ENCODE measurements at regions not wholly inside any gene's neighbourhood (a gene's known extent, or its start where the extent isn't known, plus 50 kb on each side); places are given as distances from the start of the nearest gene placed in this dataset.
"Not testable (repeated sequence)": the region's sequence is repeated elsewhere in the genome, so short reads cannot be mapped to it uniquely, and the experiment has no call there.

DNA sequence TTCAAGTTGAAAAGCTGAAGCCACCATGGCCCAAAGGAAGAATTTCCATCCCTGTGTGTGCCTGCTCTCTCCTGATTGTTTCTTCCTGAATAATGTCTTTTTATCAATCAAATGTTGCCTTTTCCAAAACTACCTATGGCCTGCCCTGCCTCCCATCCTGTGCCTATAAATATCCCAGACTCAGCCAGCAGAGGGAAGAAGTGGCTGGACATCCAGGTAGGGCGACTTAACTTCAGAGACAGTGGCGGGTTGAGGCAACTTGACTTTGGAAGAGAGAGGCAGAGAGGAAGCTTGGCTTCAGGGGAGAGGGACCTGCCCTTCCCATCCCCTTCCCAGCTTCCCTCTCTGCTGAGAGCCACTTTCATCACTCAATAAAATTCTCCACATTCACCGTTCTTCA is 133.0 kb downstream of the LCA5 start:
- intact Hi-C loops (cut with DNase I; ENCODE audit: low total_unique reads) = no loop called here
- Histone ChIP-seq H3K4me3 (no peak overlapping the region), H3K27me3 (no peaks in the 10 kb centered on the region), H3K27ac (no peak overlapping the region), H3K4me1 (no peaks in the 10 kb centered on the region), H3K9me3 (peaks cover 0 to 5% of the 10 kb centered on the region in 2 donors), H3K36me3 (no peaks in the 10 kb centered on the region)
- DNase-seq (ENCODE audit: low spot score in 2 of 2) = no peak
- TF ChIP-seq, protein P1, sequence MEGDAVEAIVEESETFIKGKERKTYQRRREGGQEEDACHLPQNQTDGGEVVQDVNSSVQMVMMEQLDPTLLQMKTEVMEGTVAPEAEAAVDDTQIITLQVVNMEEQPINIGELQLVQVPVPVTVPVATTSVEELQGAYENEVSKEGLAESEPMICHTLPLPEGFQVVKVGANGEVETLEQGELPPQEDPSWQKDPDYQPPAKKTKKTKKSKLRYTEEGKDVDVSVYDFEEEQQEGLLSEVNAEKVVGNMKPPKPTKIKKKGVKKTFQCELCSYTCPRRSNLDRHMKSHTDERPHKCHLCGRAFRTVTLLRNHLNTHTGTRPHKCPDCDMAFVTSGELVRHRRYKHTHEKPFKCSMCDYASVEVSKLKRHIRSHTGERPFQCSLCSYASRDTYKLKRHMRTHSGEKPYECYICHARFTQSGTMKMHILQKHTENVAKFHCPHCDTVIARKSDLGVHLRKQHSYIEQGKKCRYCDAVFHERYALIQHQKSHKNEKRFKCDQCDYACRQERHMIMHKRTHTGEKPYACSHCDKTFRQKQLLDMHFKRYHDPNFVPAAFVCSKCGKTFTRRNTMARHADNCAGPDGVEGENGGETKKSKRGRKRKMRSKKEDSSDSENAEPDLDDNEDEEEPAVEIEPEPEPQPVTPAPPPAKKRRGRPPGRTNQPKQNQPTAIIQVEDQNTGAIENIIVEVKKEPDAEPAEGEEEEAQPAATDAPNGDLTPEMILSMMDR (IDR thresholded peaks at IDR 0.05) = no peak
- no peak for TF ChIP-seq POLR2AphosphoS5 (IDR thresholded peaks at IDR 0.05)
- no peak for TF ChIP-seq POLR2A (IDR thresholded peaks at IDR 0.05)

- intact Hi-C loops (cut with DNase I; ENCODE audit: low total_unique reads) = no loop called here
- Histone ChIP-seq H3K4me3 (no peak overlapping the region), H3K27me3 (no peaks in the 10 kb centered on the region), H3K27ac (no peak overlapping the region), H3K9me3 (peaks cover 0 to 5% of the 10 kb centered on the region in 2 donors), H3K4me1 (no peaks in the 10 kb centered on the region), H3K36me3 (no peaks in the 10 kb centered on the region)
- no peak for DNase-seq (ENCODE audit: low spot score in 2 of 2)
- TF ChIP-seq POLR2A (IDR thresholded peaks at IDR 0.05) (no peak), POLR2AphosphoS5 (IDR thresholded peaks at IDR 0.05) (no peak)
- TF ChIP-seq, protein P1 (IDR thresholded peaks at IDR 0.05) = no peak
Observed at GRCh38 chr6:79403563-79403962, 133.7 kb downstream of the LCA5 start.

- H3K9me3 ChIP-seq = peaks cover 0 to 5% of the 10 kb centered on the region in 2 donors
- no peaks in the 10 kb centered on the region for H3K36me3 ChIP-seq
- TF ChIP-seq, protein P1 (IDR thresholded peaks at IDR 0.05) = no peak
- no peak for TF ChIP-seq POLR2AphosphoS5 (IDR thresholded peaks at IDR 0.05)
- TF ChIP-seq POLR2A (IDR thresholded peaks at IDR 0.05) = no peak
- H3K27me3 ChIP-seq = no peaks in the 10 kb centered on the region
- no peak for DNase-seq (ENCODE audit: low spot score in 2 of 2)
- no peak overlapping the region for H3K27ac ChIP-seq
- H3K4me1 ChIP-seq = no peaks in the 10 kb centered on the region
- H3K4me3 ChIP-seq = no peak overlapping the region
- intact Hi-C loops (cut with DNase I; ENCODE audit: low total_unique reads) = no loop called here
Observed at GRCh38 chr6:79403086-79403485, 134.1 kb downstream of the LCA5 start.

DNA sequence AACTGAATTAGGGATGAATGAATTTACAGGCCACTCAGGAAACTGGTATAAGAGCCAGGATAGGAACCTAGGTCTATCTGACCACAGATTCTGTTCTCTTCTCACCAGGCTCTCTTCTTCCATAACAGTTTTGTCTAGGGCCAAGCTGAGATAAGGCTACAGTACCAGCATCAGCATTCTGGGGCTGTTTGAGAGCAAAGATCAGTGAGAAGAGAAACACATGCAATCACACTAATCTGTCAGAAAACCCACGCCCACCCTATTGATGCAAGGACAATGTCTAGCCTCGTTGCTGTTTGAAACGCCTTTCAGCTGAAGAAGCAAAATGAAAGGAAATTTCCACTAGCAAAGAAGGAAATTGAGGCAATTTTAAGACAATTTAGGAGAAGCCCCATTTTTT is 137.7 kb downstream of the LCA5 start:
- intact Hi-C loops (cut with DNase I; ENCODE audit: low total_unique reads) = loop anchor here (2.0 kb wide), 1 partner anchor 63 kb away; no protein-coding TSS in a partner anchor

GRCh38 chr6:79398617-79399016 is 138.6 kb downstream of the LCA5 start:
- H3K27me3 ChIP-seq; H3K9me3 ChIP-seq; DNase-seq (ENCODE audit: low spot score in 2 of 2); H3K4me3 ChIP-seq; H3K36me3 ChIP-seq; H3K27ac ChIP-seq; H3K4me1 ChIP-seq: not testable (repeated sequence)
- intact Hi-C loops (cut with DNase I; ENCODE audit: low total_unique reads) = loop anchor here (2.0 kb wide), 1 partner anchor 64 kb away; no protein-coding TSS in a partner anchor

More for the DNA sequence above, 137.7 kb downstream of the LCA5 start:
- no peaks in the 10 kb centered on the region for H3K4me1 ChIP-seq
- DNase-seq (ENCODE audit: low spot score in 2 of 2) = no peak
- TF ChIP-seq POLR2AphosphoS5 (IDR thresholded peaks at IDR 0.05) (no peak), POLR2A (IDR thresholded peaks at IDR 0.05) (no peak)
- TF ChIP-seq, protein P1 (IDR thresholded peaks at IDR 0.05) = no peak
- H3K27ac ChIP-seq = no peak overlapping the region
- H3K9me3 ChIP-seq = no peaks in the 10 kb centered on the region
- no peaks in the 10 kb centered on the region for H3K27me3 ChIP-seq
- no peak overlapping the region for H3K4me3 ChIP-seq
- no peaks in the 10 kb centered on the region for H3K36me3 ChIP-seq

GRCh38 chr6:79396625-79397024 is 140.6 kb downstream of the LCA5 start:
- Histone ChIP-seq H3K27me3 (no peaks in the 10 kb centered on the region), H3K4me3 (no peak overlapping the region), H3K27ac (no peak overlapping the region), H3K4me1 (no peaks in the 10 kb centered on the region), H3K36me3 (no peaks in the 10 kb centered on the region), H3K9me3 (no peaks in the 10 kb centered on the region)
- no peak for TF ChIP-seq POLR2A (IDR thresholded peaks at IDR 0.05)
- TF ChIP-seq POLR2AphosphoS5 (IDR thresholded peaks at IDR 0.05) = no peak
- TF ChIP-seq, protein P1 (IDR thresholded peaks at IDR 0.05) = no peak
- intact Hi-C loops (cut with DNase I; ENCODE audit: low total_unique reads) = no loop called here
- no peak for DNase-seq (ENCODE audit: low spot score in 2 of 2)

Data from breast epithelium (tissue), 4 donors.